SK-N-MC (cell line): ENCODE measurements at regions not wholly inside any gene's neighbourhood (a gene's known extent, or its start where the extent isn't known, plus 50 kb on each side); places are given as distances from the start of the nearest gene placed in this dataset.

Experiments
- DNase-seq: peaks from one replicate; pipeline ENCODE4 v3.0.0-alpha.2; 2011; ENCODE audit warnings: low read depth, low spot score
- H3K27ac ChIP-seq: fragments of 200-600 bp; sonication (generic); 2 replicates; pipeline ENCODE4 v1.5.1; 2016; ENCODE audit warnings: mixed run types
- H3K36me3 ChIP-seq: fragments of 200-600 bp; sonication (generic); 2 replicates; pipeline ENCODE4 v1.6.1; 2017; ENCODE audit warnings: antibody characterized with exemption, low read length, mixed read lengths; ENCODE audit not compliant: insufficient read depth
- H3K4me3 ChIP-seq: fragments of 200-600 bp; sonication (generic); 2 replicates; pipeline ENCODE4 v1.5.1; 2016
- H3K9ac ChIP-seq: fragments of 200-600 bp; sonication (generic); 2 replicates; pipeline ENCODE4 v1.8.0; 2017; ENCODE audit warnings: mixed run types, mixed read lengths; ENCODE audit not compliant: insufficient read length
- H3K9me3 ChIP-seq: fragments of 200-600 bp; sonication (generic); 2 replicates; pipeline ENCODE4 v1.6.1; 2017; ENCODE audit warnings: low read depth, mild to moderate bottlenecking, antibody characterized with exemption, low read length, moderate library complexity, mixed read lengths
- EZH2 ChIP-seq: fragments of 200-600 bp; sonication (generic); IDR thresholded peaks from one replicate; pipeline ENCODE4 v1.6.1; 2017; ENCODE audit warnings: antibody characterized with exemption
- FOXP2 ChIP-seq: optimal IDR thresholded peaks from 2 replicates; pipeline ENCODE3; 2011; ENCODE audit warnings: mild to moderate bottlenecking, moderate library complexity; ENCODE audit not compliant: insufficient read depth; ENCODE audit errors: extremely low read length, control extremely low read depth
- POLR2AphosphoS5 ChIP-seq: IDR thresholded peaks from 2 replicates; pipeline ENCODE4 v1.6.1; 2012; ENCODE audit warnings: mild to moderate bottlenecking, low read depth, low read length, borderline replicate concordance

DNA sequence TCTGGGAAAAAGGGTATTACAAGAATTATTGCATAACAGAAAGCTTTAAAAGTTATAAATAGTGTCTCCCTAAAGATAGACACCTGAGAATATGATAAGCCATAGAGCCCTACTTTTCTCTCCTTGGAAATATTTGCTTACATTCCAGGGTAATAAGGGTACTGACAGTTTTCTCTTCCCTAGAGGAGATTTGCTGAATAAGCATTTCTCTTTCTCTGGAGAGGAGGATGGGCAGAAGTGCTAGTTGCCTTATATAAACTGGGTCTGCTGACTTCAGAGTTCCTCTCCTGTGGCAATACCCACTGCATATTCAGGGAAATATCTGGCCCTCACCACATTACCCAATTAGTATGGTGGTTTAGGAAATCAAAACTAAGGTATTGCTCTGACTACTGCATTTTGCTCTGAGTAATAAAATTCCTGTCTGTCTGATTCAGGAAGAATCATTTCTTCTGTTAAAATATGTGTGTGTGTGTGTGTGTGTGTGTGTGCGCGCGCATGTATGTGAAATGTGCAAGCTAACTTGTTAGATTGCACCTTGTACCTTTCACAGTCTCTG is 1391.3 kb downstream of the DSC3 start:
- no peak overlapping the region for H3K27ac ChIP-seq
- no peaks in the 10 kb centered on the region for H3K36me3 ChIP-seq
- no peak overlapping the region for H3K4me3 ChIP-seq
- peak; percentile 20 for DNase-seq
- H3K9ac ChIP-seq: no peak overlapping the region
- no peaks in the 10 kb centered on the region for H3K9me3 ChIP-seq
- TF ChIP-seq EZH2 (no peak), POLR2AphosphoS5 (no peak), FOXP2 (no peak)

DNA sequence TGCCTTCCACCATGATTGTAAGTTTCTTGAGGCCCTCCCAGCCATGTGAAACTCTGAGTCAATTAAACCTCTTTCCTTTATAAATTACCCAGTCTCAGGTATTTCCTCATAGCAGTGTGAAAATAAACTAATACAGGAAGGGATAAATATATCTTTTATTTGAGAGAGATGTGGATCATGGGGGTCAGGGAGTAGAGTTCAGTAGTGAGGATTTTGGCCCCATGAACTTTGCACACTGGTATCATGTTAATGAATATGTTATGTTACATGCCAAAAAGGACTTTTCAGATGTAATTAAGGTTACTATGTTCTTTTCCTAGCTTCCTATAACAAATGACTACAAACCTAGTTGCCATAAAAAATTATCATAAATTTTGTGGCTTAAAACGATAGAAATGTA is 1393.7 kb downstream of the DSC3 start:
- H3K27ac ChIP-seq: no peak overlapping the region
- no peaks in the 10 kb centered on the region for H3K9me3 ChIP-seq
- no peak overlapping the region for H3K9ac ChIP-seq
- no peaks in the 10 kb centered on the region for H3K36me3 ChIP-seq
- no peak overlapping the region for H3K4me3 ChIP-seq
- no peak for DNase-seq
- TF ChIP-seq FOXP2 (no peak), POLR2AphosphoS5 (no peak), EZH2 (no peak)

DNA sequence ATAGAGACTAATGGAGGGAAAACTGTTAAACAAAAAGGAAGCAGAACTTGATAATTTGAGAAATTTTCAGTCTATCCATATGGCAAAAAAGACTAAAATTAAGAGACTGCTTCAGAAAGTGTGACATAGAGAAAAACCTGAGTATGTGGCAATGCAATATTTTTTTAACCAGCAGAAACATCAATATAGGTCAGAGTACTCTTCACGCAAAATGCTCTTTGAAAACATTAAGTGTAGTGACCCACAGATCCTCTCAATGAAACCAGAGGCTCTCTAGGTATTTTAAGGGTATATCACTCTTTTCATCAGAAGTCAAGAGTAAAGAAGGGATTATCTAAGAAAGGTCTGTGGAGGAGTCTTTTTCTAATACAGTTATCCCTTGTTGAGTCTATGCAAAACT is 1394.8 kb downstream of the DSC3 start:
- no peaks in the 10 kb centered on the region for H3K36me3 ChIP-seq
- no peaks in the 10 kb centered on the region for H3K9me3 ChIP-seq
- no peak for TF ChIP-seq FOXP2
- TF ChIP-seq POLR2AphosphoS5: no peak
- TF ChIP-seq EZH2: no peak
- H3K27ac ChIP-seq: no peak overlapping the region
- H3K9ac ChIP-seq: no peak overlapping the region
- DNase-seq: no peak
- no peak overlapping the region for H3K4me3 ChIP-seq

DNA sequence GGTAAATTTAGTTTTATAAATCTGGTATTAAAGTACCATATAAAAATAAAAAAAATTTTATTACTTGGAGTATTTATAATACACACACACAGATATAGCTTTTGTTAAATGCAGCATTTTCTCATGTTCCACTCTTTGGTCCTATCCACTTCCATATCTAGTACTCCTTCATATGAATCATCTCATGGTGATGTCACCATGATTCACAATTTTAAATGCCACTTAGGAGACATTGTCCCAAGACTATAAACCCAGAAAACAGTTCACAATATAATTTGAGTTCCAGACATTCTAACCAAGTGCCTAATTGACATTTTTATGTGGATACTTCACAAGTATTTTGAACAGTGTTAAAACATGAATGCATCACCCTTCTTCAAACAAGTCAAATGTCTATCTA is 1398.3 kb downstream of the DSC3 start:
- Histone ChIP-seq H3K9ac (no peak overlapping the region), H3K4me3 (no peak overlapping the region), H3K9me3 (no peaks in the 10 kb centered on the region), H3K36me3 (no peaks in the 10 kb centered on the region), H3K27ac (no peak overlapping the region)
- TF ChIP-seq EZH2 (no peak), FOXP2 (no peak), POLR2AphosphoS5 (no peak)
- DNase-seq: no peak

DNA sequence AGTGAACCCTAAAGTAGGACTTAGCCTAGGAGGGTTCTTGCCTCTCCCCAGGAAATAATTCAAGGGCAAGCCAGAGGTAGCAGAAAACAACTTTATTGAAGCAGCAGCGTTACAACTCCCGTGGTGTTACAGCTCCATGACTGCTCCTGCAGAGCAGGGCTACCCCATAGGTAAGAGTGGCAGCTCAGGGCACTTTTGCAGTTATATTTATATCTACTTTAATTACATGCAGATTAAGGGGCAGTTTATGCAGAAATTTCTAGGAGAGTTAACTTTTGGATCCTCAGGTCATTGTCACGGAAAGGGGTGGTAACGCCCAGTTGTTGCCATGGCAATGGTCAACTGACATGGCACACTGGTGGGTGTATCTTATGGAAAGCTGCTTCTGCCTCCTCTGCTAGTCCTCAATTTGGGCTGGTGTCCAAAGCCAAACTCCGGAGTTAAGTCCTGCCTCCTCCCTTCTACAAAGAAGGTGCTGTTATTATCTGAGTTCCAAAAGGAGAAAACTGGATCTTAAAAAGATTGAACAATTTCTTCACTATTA is 1413.0 kb downstream of the DSC3 start:
- H3K9ac ChIP-seq: no peak overlapping the region
- no peak overlapping the region for H3K27ac ChIP-seq
- H3K36me3 ChIP-seq: no peaks in the 10 kb centered on the region
- TF ChIP-seq FOXP2 (no peak), EZH2 (no peak), POLR2AphosphoS5 (no peak)
- no peak overlapping the region for H3K4me3 ChIP-seq
- no peak for DNase-seq
- H3K9me3 ChIP-seq: no peaks in the 10 kb centered on the region

DNA sequence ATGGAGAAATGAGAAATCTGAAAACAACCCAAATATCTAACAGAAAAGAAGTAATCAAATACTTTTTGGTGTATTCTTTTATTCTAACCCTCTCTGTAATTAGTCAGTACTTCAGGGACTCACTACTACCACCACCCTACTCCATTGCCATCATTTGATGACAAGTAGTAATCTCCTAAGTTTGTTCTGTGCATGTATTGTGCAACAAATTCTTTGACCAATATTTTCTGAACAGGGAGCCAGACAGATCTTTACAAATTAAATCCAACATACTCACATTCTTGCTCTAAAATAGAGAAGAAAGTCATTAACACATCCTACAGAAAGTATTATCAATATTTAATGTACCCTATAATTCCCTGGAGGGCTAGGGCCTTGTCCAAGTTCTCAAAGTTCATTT is 1416.4 kb downstream of the DSC3 start:
- Histone ChIP-seq H3K36me3 (no peaks in the 10 kb centered on the region), H3K4me3 (no peak overlapping the region), H3K9me3 (no peaks in the 10 kb centered on the region), H3K9ac (no peak overlapping the region), H3K27ac (no peak overlapping the region)
- no peak for DNase-seq
- TF ChIP-seq POLR2AphosphoS5 (no peak), EZH2 (no peak), FOXP2 (no peak)

DNA sequence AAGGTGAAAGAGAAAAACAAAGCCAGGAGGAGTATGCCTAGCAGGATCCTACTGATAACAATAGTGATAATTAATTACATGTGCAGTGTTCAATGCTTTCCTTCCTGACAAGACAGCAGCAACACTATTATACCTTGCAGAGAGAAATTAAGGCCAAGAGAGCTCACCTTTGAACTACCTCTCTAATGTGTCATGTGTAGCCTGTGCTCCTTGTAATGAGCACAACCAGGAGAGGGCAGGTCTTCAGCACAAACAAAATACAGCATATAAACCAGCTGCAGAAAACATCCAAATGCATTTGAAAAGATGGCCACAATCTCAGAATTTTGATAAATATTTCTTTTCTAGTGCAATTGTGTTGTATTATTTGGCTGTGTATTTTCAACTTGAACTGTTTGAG is 1425.7 kb downstream of the DSC3 start:
- Histone ChIP-seq H3K27ac (no peak overlapping the region), H3K4me3 (no peak overlapping the region), H3K9me3 (no peaks in the 10 kb centered on the region), H3K9ac (no peak overlapping the region), H3K36me3 (no peaks in the 10 kb centered on the region)
- DNase-seq: no peak
- no peak for TF ChIP-seq POLR2AphosphoS5
- TF ChIP-seq FOXP2: no peak
- no peak for TF ChIP-seq EZH2

DNA sequence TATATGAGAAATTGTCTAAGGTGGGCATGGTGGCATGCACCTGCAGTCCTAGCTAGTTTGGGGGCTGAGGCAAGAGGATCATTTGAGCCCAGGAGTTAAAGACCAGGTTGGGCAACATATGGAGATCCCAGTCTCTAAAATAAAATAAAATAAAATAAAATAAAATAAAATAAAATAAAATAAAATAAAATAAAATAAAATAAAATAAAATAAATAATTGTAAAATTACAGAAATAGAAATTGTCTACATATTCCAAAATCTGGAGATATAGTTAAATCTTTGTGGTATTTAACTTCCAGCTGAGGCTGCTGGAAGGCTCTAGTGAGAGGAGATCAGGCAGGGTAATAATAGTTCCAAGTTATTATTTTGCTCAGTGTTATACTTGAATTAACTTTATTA is 1432.1 kb upstream of the CDH2 start:
- H3K27ac ChIP-seq: no peak overlapping the region
- no peak for DNase-seq
- no peak overlapping the region for H3K4me3 ChIP-seq
- no peaks in the 10 kb centered on the region for H3K36me3 ChIP-seq
- H3K9me3 ChIP-seq: no peaks in the 10 kb centered on the region
- H3K9ac ChIP-seq: no peak overlapping the region
- TF ChIP-seq POLR2AphosphoS5 (no peak), FOXP2 (no peak), EZH2 (no peak)

DNA sequence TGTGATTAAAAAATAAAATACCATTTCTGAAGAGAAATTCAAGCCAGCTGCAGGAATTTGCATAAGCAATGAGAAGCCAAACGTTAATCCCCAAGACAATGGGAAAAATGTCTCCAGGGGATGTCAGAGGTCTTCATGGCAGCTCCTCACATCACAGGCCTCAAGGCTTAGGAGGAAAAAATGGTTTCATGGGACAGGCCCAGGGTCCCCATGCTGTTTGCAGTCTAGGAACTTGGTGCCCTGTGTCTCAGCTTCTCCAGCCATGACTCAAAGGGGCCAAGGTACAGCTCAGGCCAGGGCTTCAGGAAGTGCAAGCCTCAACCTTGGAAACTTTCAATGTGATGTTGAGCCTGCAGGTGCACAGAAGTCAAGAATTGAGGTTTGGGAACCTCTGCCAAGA is 1428.4 kb upstream of the CDH2 start:
- H3K9me3 ChIP-seq: no peaks in the 10 kb centered on the region
- no peak overlapping the region for H3K4me3 ChIP-seq
- TF ChIP-seq EZH2 (no peak), POLR2AphosphoS5 (no peak), FOXP2 (no peak)
- H3K36me3 ChIP-seq: no peaks in the 10 kb centered on the region
- no peak for DNase-seq
- H3K27ac ChIP-seq: no peak overlapping the region
- H3K9ac ChIP-seq: no peak overlapping the region
